GM21390 (cell line): ENCODE measurements at regions not wholly inside any gene's neighbourhood (a gene's known extent, or its start where the extent isn't known, plus 50 kb on each side); places are given as distances from the start of the nearest gene placed in this dataset.

Experiments used
- ATAC-seq: cut with Tn5 transposase; IDR thresholded peaks from one replicate; pipeline ENCODE4 v1.9.1; 2021; ENCODE audit not compliant: unreplicated experiment

DNA sequence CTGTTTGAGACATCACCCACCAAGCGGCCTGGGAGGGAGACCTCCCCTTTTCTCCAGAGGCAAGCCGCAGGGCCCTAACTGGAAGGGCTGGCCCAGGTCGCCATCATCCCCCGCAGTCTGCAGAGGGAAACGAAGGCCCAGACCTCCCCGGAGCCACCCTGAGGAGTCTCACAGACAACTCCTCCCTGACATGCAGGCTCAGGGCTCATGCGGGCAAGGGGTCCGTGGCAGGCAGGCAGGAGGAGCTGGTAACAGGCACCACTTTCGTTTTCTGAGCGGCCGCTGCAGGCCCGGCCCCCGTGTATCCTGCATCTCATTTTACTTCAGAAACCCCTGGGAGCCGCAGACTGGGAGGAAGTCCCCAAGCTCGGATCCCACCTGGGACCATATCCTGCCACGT is 192.0 kb upstream of the PPP1R26 start:
- no peak for ATAC-seq

DNA sequence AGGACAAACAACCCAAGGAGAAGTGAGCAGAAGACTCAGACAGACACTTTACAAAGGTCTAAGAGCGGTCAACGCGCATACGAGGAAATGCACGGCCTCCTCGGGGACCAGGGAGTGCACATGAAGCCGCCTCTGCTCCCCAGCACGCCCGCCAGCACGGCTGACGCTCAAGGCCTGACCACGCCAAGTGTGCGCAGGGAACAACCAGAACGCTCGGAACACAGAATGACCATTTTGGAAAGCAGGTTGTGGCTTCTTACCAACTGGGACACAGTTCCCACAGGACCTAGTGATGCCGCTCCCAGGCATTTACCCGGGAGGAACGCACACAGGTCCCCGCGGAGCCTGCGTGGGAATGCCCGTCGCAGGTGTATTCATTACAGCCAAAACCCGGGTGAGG is 191.5 kb upstream of the PPP1R26 start:
- no peak for ATAC-seq

DNA sequence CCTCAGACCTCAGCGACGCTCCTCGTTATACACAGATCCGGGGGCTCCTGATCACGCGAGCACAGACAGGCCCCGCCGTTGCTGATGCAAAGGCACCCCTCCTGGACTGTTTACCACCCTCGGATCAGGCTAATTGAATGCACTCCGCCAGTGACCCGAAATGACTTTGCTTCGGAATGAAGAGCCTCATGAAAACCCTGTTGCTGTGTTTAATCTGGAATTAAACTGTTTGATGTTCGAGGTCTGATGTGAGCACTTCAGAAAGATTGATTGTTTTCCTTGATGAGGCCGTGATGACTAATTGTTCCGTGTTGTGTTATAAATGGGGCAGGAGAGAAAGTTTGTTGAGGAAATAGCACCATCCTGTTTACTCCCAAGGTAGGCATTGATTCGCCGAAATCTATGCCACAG is 190.5 kb upstream of the PPP1R26 start:
- ATAC-seq = no peak

DNA sequence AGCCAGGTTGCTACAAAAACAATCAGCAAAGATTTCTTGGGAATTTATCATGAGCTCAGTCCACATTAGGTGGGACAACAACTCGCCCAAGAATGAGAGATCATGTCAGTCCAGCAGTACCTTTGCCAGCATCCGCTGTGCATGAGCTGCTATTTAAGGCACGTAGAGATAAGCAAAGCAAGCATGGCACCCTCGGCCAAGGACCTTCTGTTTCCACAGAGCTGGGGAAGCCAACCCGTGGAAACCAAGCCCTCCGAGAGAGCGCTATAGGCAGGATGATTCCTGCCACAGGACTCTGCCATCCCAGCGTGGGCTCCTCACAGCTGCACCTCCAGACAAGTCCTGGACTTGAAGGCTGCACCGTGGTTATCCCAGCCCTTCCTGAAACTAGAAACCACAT is 189.5 kb upstream of the PPP1R26 start:
- ATAC-seq = no peak

DNA sequence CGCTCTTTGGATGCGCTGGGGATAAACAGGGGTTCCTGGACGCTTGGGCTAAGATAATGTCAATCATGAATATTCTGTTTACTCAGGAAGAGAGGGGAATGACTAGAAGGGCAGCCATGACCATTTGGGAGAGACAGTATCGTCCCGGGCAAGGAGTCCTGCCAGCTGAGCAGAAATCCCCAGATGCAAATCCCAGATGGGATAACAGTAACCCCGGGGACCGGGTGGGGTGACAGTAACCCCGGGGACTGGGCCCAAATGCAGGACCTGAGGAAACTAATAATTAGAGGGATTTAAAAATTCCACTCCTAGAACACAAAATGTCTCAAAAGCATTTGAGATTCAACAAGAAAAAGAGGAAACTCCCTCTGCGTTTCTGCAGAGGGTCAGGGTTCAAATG is 189.0 kb upstream of the PPP1R26 start:
- no peak for ATAC-seq

DNA sequence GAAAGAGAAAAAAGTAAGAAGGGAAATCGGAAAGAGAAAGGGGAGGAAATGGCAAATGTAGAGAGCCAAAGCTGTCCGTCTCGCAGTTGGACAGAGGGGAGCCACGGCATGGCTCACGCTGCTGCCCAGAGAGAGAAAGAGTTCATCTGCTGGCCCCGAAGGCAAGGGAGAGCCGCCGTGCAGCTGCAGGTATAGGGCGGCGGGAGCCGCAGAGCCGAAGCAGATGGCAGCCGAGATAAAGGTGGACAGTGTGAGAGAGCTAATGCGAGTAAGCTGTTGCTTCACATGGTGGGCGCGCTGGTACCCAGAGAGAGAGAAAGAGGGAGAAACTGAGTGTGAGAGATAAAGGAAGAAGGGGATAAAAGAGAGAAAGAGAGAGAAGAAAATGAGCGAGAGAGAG is 188.4 kb upstream of the PPP1R26 start:
- no peak for ATAC-seq

DNA sequence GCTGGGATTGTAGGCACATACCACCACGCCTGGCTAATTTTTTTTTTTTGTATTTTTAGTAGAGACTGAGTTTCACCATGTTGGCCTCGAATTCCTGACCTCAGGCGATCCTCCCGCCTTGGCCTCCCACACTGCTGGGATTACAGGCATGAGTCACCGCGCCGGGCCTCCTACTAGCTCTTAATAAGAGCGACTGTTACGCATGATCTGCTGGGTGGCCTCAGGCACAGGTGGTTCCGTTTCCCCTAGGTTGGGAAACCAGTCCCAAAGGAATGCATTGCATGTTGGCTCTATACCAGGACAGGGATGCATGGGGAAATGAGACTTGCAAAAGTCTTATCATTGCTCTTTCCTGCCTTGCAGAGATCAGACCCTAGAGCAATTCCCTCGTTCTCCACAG is 184.7 kb upstream of the PPP1R26 start:
- no peak for ATAC-seq

DNA sequence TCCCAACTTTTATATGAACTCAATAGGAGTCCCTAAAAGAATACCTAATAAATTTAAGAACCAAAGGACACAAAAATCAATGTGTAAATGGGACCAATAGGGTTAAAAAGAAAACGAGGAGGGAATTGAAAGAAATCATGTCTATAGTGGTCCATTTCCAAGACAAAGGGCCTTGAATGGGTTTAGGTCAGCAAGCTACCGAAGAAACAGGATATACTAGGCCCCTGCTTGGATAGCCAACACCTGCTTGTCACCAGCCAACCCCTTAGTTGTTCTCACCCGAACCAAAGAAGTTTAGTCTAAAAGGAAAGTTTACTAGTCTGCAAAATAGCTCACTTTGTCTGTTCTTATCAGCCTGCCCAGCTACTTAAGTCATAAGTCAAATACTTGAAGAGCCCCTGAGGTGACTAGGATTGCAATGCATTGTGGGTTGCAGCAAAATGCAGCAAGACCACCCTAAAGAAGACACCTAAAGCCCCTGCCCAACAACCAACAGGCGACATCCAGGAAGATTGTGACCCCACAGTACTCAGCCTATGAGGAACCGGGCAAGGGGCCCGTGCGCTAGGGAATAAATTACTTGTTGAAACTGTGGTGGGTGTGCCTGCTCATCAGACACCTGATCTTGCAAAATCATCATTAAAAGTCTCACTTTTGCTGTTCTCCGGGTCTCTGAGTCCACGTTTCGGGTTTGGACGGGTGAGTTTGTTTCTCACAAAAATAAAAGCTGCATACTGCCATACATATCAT is 183.9 kb upstream of the PPP1R26 start:
- no peak for ATAC-seq

DNA sequence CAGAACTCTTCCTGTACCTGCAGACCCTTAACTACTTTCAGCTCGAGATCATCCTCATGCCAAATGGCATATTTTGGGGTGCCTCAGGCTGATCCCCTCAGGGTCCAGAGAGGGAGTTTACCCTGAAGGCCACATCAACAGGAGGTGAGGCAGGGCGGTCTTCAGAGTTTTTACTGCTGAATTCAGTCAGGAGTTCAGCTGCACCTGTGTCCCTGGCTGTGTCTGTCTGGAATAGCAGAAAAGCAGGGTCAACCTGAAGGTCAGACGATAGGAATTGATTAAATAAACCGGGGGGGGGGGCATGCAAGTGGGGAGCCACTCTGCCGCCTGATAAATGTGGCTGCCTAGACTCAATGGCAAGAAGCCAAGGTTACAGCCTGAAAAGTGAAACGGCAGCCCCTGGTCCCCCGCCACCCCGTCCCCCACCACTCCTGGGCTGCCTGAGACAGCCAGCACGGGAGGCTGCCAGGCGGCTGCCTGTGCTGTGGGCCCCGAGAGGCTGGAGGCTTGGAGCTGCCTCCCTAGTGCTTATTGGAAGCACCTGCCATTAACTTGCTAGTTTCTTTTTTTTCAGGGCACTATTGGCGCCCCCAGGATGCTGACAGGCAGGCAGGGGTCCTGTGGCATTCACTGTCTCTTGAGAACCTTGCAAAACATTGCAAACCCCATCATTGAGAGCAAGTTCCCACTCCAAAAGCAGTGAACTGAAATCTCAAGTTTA is 182.7 kb upstream of the PPP1R26 start:
- ATAC-seq = no peak

DNA sequence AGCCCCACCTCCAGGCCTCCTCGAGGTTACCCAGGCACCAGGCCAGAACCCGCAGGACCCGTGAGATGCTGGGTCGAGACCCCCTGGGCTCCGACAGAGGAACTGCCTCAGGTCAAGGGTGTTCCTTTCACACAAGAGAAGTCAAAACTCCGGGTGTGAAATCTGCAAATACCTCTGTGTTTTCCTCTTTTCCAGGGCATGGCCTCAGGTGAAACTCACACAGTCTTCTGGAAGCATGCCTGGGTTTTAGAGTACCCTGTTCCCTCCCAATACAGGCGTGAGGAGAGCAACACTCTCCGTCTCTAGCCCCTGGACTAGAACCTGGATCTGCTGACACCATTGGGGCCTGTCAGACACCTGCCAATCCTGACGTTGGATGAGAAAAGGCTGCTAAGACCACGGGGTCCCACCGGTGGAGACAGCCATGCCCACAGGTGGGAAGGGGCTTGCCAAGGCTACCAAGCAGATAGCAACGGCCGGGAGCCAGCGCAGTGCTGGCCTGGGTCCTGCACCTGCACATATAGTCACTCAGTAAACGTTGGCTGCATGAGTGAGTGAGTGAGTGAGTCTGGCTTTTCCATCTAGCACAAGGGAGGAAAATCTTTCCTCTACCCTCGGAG is 182.0 kb upstream of the PPP1R26 start:
- no peak for ATAC-seq

DNA sequence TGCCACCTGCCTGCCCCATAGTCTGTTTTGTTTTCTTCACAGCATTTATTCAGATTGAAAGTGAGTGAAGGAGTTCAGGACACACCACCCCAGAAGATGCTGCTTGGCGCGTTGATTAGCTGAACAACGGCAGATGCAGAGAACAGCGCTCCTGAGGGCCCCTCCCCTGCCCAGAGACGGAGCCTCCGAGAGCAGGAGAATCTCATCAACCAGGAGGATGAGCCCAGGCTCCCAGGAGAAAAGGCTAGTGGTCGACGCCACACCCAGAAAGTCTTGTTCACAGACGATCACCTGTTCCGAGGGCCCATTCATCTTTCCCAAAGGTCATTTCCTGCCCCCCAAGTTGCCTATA is 180.4 kb upstream of the PPP1R26 start:
- no peak for ATAC-seq

DNA sequence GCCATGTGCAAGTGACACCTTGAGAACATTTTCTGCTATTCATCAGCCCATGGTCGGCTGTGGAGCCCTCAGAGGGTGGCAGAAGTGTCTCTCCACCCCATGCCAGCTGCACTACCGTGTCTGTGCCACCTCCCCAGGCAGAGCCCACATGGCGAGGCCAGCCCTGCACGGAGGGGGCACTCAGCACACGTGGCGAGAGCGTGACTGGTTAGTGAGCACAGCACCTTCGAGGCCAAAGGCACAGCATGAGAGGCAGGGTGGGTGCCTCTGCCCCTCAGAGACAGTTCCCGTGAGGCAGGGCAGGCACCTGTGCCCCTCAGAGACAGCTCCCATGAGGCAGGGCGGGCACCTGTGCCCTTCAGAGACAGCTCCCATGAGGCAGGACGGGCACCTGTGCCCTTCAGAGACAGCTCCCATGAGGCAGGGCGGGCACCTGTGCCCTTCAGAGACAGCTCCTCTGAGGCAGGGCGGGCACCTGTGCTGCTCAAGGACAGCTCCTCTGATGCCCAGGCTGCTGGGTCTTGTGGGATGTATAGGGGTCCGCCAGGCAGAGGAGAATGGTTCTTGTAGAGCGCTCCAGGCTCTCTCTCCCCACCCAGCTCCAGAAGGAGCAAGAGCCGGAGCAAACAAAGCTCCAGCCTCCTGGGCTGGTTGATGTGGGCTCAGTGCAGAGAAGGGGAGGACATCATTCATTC is 179.8 kb upstream of the PPP1R26 start:
- ATAC-seq = no peak

DNA sequence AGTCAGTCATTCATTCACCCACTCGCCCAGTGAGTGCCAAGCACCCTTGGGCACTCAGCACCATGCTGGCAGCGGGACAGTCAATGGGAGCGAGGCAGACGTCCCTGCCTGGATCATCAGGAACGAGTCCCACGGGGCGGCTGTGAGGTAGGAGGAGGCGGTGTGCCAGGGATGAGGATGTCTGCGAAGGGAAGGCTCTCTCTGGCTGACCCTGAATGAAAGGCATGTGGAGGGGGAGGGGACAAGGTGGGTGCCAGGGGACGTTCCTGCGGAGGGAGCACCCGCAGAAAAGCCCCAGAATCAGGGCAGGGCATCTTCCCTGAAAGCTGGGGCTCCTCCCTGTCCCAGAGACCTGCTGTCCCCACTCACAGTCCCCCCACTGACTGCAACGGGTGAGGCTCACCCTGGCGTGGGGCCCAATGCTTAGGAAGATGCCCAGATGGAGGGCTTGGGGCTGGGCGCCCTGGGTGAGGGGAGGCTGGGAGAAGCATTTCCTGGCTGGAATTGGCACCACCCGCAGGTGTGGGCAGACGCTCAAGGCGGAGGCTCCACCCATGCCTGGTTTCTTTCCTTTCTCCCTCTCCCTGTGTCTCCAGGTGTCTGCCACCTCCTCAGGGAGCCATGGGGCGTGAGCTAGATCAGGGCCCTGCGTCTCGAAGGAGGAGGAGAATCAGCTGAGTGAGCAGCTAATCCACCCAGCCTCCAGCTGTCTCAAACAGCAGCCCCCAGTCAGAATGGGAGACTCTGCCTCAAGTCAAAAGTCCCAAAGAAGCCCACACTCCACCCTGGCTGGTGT is 179.0 kb upstream of the PPP1R26 start:
- ATAC-seq = no peak

DNA sequence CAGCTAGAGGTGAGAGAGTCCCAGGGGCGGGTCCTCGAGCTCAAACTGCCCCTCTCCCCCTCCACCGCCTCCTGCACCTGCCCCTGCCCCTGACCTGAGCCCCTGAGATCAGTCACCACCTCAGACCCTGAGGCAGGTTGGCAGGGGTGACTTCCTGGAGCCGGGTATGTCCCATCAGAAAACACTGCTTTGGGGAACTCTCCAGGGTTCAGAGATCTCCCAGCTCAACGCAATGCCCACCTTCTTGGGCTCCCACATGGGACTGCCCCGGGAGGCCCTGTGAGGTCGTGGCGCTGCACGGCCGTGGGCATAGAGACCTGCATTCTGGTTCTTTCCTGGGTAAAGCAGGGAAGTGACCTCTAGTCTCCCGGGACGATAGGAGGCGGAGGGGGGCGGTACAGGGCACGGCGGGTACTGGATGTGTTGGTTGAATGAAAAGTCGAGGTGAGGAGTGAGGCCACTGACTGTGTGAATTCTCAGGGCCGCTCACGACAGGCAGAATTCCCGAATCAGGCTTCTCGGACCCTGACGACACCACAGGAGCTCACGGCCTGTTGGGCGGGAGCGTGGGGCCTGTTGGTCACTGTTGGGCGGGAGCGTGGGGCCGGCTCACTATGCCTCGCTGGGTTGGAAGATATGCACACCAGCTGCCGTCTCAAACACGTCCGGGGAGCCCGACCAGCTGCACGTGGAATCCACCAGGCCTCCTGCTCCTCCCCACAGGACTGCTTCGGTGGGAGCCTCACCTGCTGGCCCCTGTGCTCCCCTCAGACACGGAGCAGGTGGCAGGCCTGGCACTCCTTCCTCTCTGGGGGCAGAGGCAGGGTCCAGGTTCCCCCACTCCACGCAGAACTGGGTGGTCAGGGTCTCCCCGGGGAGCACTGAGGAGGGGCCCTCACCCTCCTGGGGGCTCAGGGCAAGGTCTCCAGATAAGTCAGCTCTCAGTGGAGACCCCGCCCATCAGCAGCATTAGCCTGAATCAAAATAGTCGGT is 178.0 kb upstream of the PPP1R26 start:
- no peak for ATAC-seq

DNA sequence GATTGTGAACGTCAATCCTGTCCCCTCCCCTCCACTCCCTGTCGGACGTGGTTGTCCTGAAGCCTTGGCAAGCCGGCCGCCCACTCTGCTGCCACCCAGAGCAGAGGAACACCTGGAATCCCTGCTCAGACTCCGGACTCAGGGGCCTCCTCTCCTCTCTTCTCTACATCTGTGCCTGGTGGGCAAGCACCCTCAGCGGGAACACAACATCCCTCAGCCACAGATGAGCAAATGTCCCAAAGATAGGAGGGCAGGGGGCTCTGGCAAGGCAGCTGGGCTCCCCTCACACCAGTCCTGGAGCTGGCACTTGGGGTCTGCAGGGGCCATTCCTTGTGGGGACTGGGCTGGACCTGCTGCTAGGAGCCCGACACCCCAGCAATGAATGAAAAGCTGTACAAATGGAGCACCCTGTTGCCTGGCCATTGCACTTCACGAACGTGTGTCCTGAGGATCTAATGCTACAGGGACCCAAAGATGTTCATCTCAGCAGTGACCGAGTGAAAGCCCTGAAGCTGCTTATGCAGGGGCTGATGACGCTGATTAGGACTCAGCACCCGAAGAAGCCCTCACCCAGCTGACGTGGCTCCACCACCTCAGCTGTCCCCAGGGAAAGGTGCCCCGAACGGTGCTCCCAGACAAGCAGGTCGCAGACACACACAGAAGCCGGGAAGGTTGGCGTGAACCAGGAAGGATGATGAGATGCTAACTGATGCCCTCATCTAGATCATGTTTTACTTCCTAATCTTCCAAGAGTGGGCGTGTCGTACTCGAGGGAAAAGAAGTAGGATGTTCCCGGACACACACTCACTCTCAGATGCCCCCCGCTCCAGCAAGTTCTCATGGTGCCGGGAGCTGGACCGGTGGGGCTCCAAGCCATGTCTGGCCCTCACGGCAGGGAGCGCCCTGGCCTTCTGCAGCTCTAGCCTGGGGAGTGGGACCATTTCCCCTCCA is 177.0 kb upstream of the PPP1R26 start:
- ATAC-seq = no peak

DNA sequence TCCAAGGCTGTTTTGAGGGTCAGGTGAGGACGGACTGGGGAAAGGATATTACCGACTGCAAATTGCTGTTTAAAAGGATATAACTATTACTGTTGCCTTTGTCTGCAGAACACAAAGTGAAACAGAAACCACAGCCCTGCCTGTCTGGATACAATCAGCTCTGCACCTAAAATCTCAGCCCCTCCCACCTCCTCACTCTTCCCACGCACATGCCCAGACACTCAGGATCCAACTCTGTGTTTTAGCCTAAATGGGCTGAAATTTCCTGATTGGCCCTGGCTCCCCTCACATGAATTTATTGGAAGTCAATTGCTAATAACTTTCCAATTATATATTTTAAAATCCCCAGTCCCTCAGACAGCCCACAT is 176.3 kb upstream of the PPP1R26 start:
- ATAC-seq = no peak

DNA sequence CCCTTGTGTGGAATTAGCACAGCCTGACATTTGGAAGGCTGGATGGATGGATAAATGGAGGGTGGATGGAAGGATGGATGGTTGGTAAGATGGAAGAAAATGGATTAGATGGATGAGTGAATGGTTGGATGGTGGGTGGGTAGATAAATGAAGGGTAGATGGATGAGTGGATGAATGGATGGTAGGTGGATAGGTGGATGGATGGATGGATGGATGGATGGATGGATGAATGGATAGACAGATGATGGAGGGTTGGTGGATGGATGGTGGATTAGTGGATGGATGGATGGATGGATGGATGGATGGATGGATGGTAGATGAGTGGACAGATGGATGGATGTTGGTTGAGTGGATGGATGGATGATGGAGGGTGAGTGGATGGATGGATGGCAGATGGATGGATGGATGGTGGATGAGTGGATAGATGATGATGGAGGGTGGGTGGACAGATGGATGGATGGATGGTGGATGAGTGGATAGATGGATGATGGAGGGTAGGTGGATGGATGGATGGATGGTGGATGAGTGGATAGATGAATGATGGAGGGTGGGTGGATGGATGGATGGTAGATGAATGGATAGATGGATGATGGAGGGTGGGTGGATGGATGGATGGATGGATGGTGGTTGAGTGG is 175.6 kb upstream of the PPP1R26 start:
- ATAC-seq = no peak

DNA sequence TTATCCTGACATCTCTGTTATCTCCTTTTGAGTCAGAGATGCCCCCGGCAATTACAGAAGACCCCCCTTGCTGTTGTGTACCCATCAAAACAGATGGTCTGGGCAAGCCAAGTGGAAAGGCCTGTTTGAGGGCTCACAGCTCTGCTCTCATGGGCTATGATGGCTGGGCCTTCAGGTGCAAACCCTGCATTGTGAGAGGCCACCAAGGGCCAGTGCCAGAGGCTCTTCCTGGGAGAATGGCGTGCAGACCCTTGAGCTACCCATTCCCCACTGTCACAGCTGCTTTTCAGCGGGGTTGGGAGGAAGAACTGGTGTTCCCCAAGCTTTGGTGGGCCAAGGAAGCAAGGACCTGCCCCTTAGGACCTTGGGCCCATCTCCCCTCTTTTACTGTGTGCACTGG is 174.7 kb upstream of the PPP1R26 start:
- no peak for ATAC-seq
